ENCODE measurements at regions not wholly inside any gene's neighbourhood (a gene's known extent, or its start where the extent isn't known, plus 50 kb on each side); places are given as distances from the start of the nearest gene placed in this dataset.

DNA sequence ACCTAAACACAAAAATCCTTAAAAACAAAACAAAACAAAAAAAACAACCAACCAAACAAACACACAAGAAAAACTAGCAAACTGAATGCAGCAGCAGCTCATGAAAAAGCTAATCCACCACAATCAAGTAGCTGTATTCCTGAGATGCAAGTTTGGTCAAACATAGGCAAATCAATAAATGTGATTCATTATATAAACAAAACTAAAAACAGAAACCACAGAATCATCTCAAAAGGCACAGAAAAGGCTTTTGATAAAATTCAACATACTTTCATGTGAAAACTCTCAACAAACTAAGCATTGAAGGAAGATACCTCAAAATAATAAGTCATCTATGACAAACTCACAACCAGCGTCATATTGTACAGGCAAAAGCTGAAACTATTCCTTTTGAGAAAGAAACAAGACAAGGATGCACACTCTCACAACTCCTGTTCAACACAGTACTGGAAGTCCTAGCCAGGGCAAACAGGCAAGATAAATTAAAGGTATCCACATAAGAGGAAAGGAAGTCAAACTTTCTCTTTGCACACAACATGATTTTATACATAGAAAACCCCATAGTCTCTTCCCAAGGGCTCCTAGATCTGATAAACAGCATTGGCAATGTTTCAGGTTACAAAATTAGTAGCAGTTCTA, 495.1 kb upstream of the SGO1 start:
- no peaks in the 10 kb centered on the region for H3K36me3 ChIP-seq (ENCODE audit: control insufficient read depth in 2 of 2, insufficient read depth in 2 of 2, low read length in 1 of 2)
- WGBS, 2 donors = 69 to 76% methylated on average over 1 of the region's 1 CpG
- no peaks in the 10 kb centered on the region for H3K27me3 ChIP-seq (ENCODE audit: control insufficient read depth in 1 of 2, insufficient read depth in 2 of 2, low read length in 2 of 2)
- no peaks in the 10 kb centered on the region for H3K4me1 ChIP-seq (ENCODE audit: control insufficient read depth in 2 of 2, insufficient read depth in 2 of 2, low read length in 1 of 2)
- H3K27ac ChIP-seq (ENCODE audit: low read depth in 2 of 2, low read length in 1 of 2) = no peak overlapping the region
- no peaks in the 10 kb centered on the region for H3K9me3 ChIP-seq (ENCODE audit: control insufficient read depth in 2 of 2, insufficient read depth in 1 of 2, low read depth in 1 of 2, low read length in 1 of 2)
- H3K4me3 ChIP-seq (ENCODE audit: low read depth in 1 of 2, low read length in 2 of 2) = no peak overlapping the region

DNA sequence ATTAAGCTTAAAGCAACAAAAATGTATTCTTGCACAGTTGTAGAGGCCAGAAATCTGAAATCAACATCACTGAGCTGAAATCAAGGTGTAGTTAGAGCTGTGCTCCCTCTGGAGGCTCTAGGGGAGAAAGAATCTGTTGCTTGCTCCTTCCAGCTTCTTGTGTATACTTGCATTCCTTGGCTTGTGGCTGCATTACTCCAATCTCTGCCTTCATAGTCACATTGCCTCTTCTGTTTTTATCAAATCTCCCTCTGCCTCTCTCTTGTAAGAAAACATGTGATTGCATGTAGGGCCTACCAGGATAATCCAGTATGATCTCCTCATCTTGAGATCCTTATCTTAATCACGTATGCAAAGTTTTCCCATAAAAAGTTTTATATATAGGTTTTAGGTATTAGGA, 487.9 kb upstream of the SGO1 start:
- 93% methylated on average over 1 of the region's 1 CpG for WGBS, 2 donors
- Histone ChIP-seq H3K4me3 (ENCODE audit: low read depth in 1 of 2, low read length in 2 of 2) (no peak overlapping the region), H3K36me3 (ENCODE audit: control insufficient read depth in 2 of 2, insufficient read depth in 2 of 2, low read length in 1 of 2) (no peaks in the 10 kb centered on the region), H3K27me3 (ENCODE audit: control insufficient read depth in 1 of 2, insufficient read depth in 2 of 2, low read length in 2 of 2) (no peaks in the 10 kb centered on the region), H3K9me3 (ENCODE audit: control insufficient read depth in 2 of 2, insufficient read depth in 1 of 2, low read depth in 1 of 2, low read length in 1 of 2) (no peaks in the 10 kb centered on the region), H3K4me1 (ENCODE audit: control insufficient read depth in 2 of 2, insufficient read depth in 2 of 2, low read length in 1 of 2) (no peaks in the 10 kb centered on the region), H3K27ac (ENCODE audit: low read depth in 2 of 2, low read length in 1 of 2) (no peak overlapping the region)

DNA sequence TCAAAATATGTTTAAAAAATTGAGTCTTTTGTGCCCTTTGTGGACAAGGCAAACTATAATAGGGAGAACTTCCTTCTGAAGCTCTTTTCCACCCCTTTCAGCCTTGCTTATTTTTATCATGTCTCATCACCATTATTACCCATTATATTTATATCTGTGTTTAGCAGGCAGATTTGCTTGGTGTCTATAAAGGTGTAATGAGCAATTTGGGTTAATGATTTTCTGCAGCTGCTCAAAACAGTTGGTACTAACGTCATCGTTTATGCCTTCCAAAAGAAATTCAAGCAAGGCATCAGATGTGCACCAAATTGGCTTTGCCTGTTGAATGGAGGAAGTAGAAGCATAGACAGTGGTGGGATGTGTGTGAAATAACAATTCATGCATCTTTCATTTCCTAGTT, 483.7 kb upstream of the SGO1 start:
- Histone ChIP-seq H3K4me3 (ENCODE audit: low read depth in 1 of 2, low read length in 2 of 2) (no peak overlapping the region), H3K27ac (ENCODE audit: low read depth in 2 of 2, low read length in 1 of 2) (no peak overlapping the region), H3K4me1 (ENCODE audit: control insufficient read depth in 2 of 2, insufficient read depth in 2 of 2, low read length in 1 of 2) (no peaks in the 10 kb centered on the region), H3K36me3 (ENCODE audit: control insufficient read depth in 2 of 2, insufficient read depth in 2 of 2, low read length in 1 of 2) (no peaks in the 10 kb centered on the region), H3K27me3 (ENCODE audit: control insufficient read depth in 1 of 2, insufficient read depth in 2 of 2, low read length in 2 of 2) (no peaks in the 10 kb centered on the region), H3K9me3 (ENCODE audit: control insufficient read depth in 2 of 2, insufficient read depth in 1 of 2, low read depth in 1 of 2, low read length in 1 of 2) (no peaks in the 10 kb centered on the region)
- WGBS, 2 donors = 52 to 67% methylated on average over 2 of the region's 2 CpGs

DNA sequence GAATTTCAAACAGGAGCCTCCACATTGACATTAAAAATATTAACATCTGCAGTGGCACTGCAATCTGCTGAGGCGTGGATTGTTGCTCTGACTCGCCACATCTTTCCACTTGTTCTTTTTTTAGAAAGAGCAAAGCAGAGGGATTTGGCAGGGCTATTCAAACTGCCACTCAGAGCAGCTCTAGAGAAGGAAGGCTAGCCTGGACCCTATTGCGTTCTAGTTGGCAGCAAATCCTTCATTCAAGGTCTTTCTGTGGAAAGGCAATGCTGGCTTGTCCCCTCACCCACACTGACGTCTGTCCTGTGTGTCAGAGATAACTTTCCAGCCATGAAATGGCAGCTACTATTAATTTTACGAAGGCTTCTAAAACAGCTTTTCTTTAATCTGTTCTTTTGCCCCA, 483.2 kb upstream of the SGO1 start:
- WGBS, 2 donors = 16 to 19% methylated on average over 5 of the region's 5 CpGs
- H3K27me3 ChIP-seq (ENCODE audit: control insufficient read depth in 1 of 2, insufficient read depth in 2 of 2, low read length in 2 of 2) = no peaks in the 10 kb centered on the region
- no peaks in the 10 kb centered on the region for H3K4me1 ChIP-seq (ENCODE audit: control insufficient read depth in 2 of 2, insufficient read depth in 2 of 2, low read length in 1 of 2)
- H3K27ac ChIP-seq (ENCODE audit: low read depth in 2 of 2, low read length in 1 of 2) = no peak overlapping the region
- no peaks in the 10 kb centered on the region for H3K36me3 ChIP-seq (ENCODE audit: control insufficient read depth in 2 of 2, insufficient read depth in 2 of 2, low read length in 1 of 2)
- H3K9me3 ChIP-seq (ENCODE audit: control insufficient read depth in 2 of 2, insufficient read depth in 1 of 2, low read depth in 1 of 2, low read length in 1 of 2) = no peaks in the 10 kb centered on the region
- no peak overlapping the region for H3K4me3 ChIP-seq (ENCODE audit: low read depth in 1 of 2, low read length in 2 of 2)

DNA sequence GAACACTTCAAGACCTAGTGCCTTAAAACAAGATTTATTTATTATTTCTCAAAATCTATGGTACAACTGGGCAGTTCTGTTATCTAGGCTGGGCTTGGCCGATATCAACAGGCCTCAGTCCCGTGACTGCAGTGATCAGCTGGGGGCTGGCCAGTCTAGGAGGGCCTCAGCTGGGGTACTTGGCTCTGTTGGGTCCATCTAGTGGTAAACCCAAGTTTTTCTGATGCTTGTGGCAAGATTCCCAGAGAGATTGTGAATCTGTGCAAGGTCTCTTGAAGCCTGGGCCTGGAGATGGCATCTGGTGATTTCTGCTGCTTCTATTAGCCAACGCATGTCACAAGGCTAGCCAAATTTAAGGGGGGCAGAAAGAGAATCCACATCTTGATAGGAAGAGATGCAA, 482.4 kb upstream of the SGO1 start:
- Histone ChIP-seq H3K36me3 (ENCODE audit: control insufficient read depth in 2 of 2, insufficient read depth in 2 of 2, low read length in 1 of 2) (no peaks in the 10 kb centered on the region), H3K27ac (ENCODE audit: low read depth in 2 of 2, low read length in 1 of 2) (no peak overlapping the region), H3K4me3 (ENCODE audit: low read depth in 1 of 2, low read length in 2 of 2) (no peak overlapping the region), H3K9me3 (ENCODE audit: control insufficient read depth in 2 of 2, insufficient read depth in 1 of 2, low read depth in 1 of 2, low read length in 1 of 2) (no peaks in the 10 kb centered on the region), H3K4me1 (ENCODE audit: control insufficient read depth in 2 of 2, insufficient read depth in 2 of 2, low read length in 1 of 2) (no peaks in the 10 kb centered on the region), H3K27me3 (ENCODE audit: control insufficient read depth in 1 of 2, insufficient read depth in 2 of 2, low read length in 2 of 2) (no peaks in the 10 kb centered on the region)
- 82 to 87% methylated on average over 3 of the region's 3 CpGs for WGBS, 2 donors

DNA sequence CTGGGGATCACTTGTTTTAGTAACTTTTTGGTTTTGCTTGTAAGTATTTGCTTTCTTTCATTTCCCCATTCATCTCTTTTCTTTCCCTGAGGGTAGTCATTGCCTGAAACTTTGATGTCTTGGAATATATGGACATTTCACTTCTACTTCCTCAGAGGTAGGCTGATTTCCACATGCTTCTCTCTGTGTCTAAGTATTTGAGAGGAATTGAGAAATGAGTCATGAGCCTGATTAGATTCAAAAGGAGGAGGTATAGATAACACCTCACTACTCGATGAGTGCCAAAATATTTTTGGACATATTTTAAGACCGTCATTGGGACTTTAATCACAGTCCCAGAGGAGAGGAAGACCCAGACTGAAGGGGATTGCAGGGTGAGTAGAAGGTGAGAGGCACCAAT, 480.1 kb upstream of the SGO1 start:
- Histone ChIP-seq H3K27me3 (ENCODE audit: control insufficient read depth in 1 of 2, insufficient read depth in 2 of 2, low read length in 2 of 2) (no peaks in the 10 kb centered on the region), H3K9me3 (ENCODE audit: control insufficient read depth in 2 of 2, insufficient read depth in 1 of 2, low read depth in 1 of 2, low read length in 1 of 2) (no peaks in the 10 kb centered on the region), H3K27ac (ENCODE audit: low read depth in 2 of 2, low read length in 1 of 2) (no peak overlapping the region), H3K4me3 (ENCODE audit: low read depth in 1 of 2, low read length in 2 of 2) (no peak overlapping the region), H3K4me1 (ENCODE audit: control insufficient read depth in 2 of 2, insufficient read depth in 2 of 2, low read length in 1 of 2) (no peaks in the 10 kb centered on the region), H3K36me3 (ENCODE audit: control insufficient read depth in 2 of 2, insufficient read depth in 2 of 2, low read length in 1 of 2) (no peaks in the 10 kb centered on the region)
- 82 to 83% methylated on average over 2 of the region's 2 CpGs for WGBS, 2 donors

DNA sequence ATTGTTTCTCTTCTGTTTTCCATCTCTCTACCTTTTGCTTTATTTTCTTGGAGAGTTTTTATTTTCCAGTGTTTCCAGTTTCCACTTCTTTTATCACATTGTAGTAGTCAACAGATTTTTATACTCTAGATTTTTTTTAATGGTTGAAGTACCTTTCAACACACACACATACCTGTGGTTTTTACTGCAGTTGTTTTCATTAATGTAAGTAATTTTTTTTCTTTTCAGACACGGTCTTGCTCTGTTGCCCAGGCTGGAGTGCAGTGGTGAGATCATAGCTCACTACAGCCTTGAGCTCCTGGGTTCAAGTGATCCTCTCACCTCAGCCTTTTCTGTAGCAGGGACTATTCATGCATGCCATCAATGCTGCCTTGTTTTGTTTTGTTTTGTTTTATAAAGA, 472.5 kb upstream of the SGO1 start:
- Histone ChIP-seq H3K27ac (ENCODE audit: low read depth in 2 of 2, low read length in 1 of 2) (no peak overlapping the region), H3K27me3 (ENCODE audit: control insufficient read depth in 1 of 2, insufficient read depth in 2 of 2, low read length in 2 of 2) (no peaks in the 10 kb centered on the region), H3K36me3 (ENCODE audit: control insufficient read depth in 2 of 2, insufficient read depth in 2 of 2, low read length in 1 of 2) (no peaks in the 10 kb centered on the region), H3K9me3 (ENCODE audit: control insufficient read depth in 2 of 2, insufficient read depth in 1 of 2, low read depth in 1 of 2, low read length in 1 of 2) (peaks cover 0 to 2% of the 10 kb centered on the region in 2 donors), H3K4me3 (ENCODE audit: low read depth in 1 of 2, low read length in 2 of 2) (no peak overlapping the region), H3K4me1 (ENCODE audit: control insufficient read depth in 2 of 2, insufficient read depth in 2 of 2, low read length in 1 of 2) (no peaks in the 10 kb centered on the region)
- 65 to 73% methylated on average over 1 of the region's 1 CpG for WGBS, 2 donors

DNA sequence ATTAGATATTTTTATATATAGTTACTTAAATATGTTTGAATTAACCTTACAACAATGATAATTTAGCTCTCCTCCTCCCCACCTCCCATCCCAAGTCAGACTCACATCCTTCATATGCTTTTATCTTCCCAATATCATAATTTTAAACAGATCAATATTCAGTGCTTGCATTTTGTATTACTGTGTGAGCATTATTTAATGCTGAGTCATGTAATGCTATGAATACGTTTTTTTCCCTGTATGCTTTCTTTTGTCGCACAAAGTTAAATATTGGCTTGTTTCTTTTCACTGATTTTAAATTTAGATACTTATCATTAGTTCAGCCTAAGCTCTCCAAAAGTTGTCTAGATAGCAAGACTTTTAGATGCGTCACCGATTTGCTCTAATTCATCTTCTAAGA, 471.6 kb upstream of the SGO1 start:
- Histone ChIP-seq H3K4me3 (ENCODE audit: low read depth in 1 of 2, low read length in 2 of 2) (no peak overlapping the region), H3K36me3 (ENCODE audit: control insufficient read depth in 2 of 2, insufficient read depth in 2 of 2, low read length in 1 of 2) (no peaks in the 10 kb centered on the region), H3K4me1 (ENCODE audit: control insufficient read depth in 2 of 2, insufficient read depth in 2 of 2, low read length in 1 of 2) (no peaks in the 10 kb centered on the region), H3K27me3 (ENCODE audit: control insufficient read depth in 1 of 2, insufficient read depth in 2 of 2, low read length in 2 of 2) (no peaks in the 10 kb centered on the region), H3K27ac (ENCODE audit: low read depth in 2 of 2, low read length in 1 of 2) (no peak overlapping the region), H3K9me3 (ENCODE audit: control insufficient read depth in 2 of 2, insufficient read depth in 1 of 2, low read depth in 1 of 2, low read length in 1 of 2) (peaks cover 0 to 2% of the 10 kb centered on the region in 2 donors)
- 77 to 80% methylated on average over 4 of the region's 4 CpGs for WGBS, 2 donors

DNA sequence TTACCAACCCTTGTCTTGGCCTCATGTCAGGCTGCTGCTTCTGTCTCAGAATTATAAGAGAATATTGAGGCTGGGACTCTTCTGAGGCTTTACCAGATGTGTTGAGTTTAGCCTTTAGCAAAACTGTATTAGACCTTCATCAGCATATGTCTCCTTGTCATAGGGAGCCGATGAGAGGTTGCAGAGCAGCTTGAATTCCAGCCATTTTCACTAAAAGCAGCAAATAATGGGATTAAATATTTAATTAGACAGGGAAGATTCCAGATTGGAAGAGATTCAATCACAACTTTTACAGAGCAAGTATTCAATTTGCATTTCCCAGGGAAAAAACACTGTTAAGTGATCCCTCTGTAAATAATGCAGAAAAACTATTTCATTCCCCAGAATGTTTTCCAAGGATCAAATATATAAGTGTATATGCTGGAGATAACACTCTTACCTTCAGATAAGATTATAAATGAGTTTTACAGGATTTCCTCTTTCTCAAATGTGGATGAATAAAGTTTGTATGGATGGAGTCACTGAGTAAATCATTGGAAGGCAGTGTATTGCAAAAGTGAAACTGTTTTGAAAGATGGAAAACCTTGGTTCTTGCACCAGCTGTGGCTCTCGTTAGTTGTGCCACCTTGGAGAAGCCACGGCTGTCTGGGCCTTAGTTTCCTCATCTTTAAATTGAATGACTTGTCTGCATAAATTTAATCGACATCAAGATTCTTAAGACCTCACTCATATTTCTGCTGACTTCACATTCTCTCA, 466.4 kb upstream of the SGO1 start:
- 62 to 69% methylated on average over 4 of the region's 4 CpGs for WGBS, 2 donors
- no peak overlapping the region for H3K4me3 ChIP-seq (ENCODE audit: low read depth in 1 of 2, low read length in 2 of 2)
- no peaks in the 10 kb centered on the region for H3K36me3 ChIP-seq (ENCODE audit: control insufficient read depth in 2 of 2, insufficient read depth in 2 of 2, low read length in 1 of 2)

DNA sequence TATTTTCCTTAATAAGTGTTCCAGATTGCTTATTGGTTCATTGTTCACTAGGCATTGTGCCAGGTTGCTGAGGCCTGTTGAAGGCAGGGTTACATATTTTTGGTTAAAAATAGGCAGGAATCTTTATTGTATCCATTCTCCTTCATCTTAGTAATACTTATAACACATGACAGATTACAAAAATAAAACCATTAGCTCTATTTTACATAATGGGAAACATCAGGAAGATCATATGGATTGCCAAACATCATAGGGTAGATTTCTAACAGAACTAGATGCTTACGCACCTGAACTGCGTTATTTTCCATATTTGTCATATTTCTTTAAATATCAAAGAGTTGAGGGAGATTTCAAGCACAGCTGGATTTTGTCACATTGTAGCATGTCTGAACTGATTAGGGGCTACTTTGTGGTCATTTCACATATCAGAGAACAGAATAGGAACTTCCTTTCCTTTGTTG, 462.9 kb upstream of the SGO1 start:
- WGBS, 2 donors = 91 to 94% methylated on average over 2 of the region's 2 CpGs
- H3K4me1 ChIP-seq (ENCODE audit: control insufficient read depth in 2 of 2, insufficient read depth in 2 of 2, low read length in 1 of 2) = no peaks in the 10 kb centered on the region
- no peaks in the 10 kb centered on the region for H3K36me3 ChIP-seq (ENCODE audit: control insufficient read depth in 2 of 2, insufficient read depth in 2 of 2, low read length in 1 of 2)
- H3K9me3 ChIP-seq (ENCODE audit: control insufficient read depth in 2 of 2, insufficient read depth in 1 of 2, low read depth in 1 of 2, low read length in 1 of 2) = no peaks in the 10 kb centered on the region
- no peak overlapping the region for H3K4me3 ChIP-seq (ENCODE audit: low read depth in 1 of 2, low read length in 2 of 2)
- H3K27me3 ChIP-seq (ENCODE audit: control insufficient read depth in 1 of 2, insufficient read depth in 2 of 2, low read length in 2 of 2) = no peaks in the 10 kb centered on the region
- H3K27ac ChIP-seq (ENCODE audit: low read depth in 2 of 2, low read length in 1 of 2) = no peak overlapping the region

More for the DNA sequence above, 466.4 kb upstream of the SGO1 start:
- Histone ChIP-seq H3K27ac (ENCODE audit: low read depth in 2 of 2, low read length in 1 of 2) (no peak overlapping the region), H3K9me3 (ENCODE audit: control insufficient read depth in 2 of 2, insufficient read depth in 1 of 2, low read depth in 1 of 2, low read length in 1 of 2) (peaks cover 0 to 2% of the 10 kb centered on the region in 2 donors), H3K4me1 (ENCODE audit: control insufficient read depth in 2 of 2, insufficient read depth in 2 of 2, low read length in 1 of 2) (no peaks in the 10 kb centered on the region), H3K27me3 (ENCODE audit: control insufficient read depth in 1 of 2, insufficient read depth in 2 of 2, low read length in 2 of 2) (no peaks in the 10 kb centered on the region)
